Neural crest cell (in vitro differentiated cells): ENCODE measurements at regions not wholly inside any gene's neighbourhood (a gene's known extent, or its start where the extent isn't known, plus 50 kb on each side); places are given as distances from the start of the nearest gene placed in this dataset.

Experiments used
- DNase-seq: peaks from one replicate; pipeline ENCODE4 v3.0.0; 2021; ENCODE audit warnings: low read depth, mixed read lengths, low spot score
- H3K27ac Mint-ChIP-seq: one replicate; pipeline ENCODE4 v1.8.0; 2021; ENCODE audit warnings: mild to moderate bottlenecking, mixed read lengths; ENCODE audit not compliant: unreplicated experiment
- H3K27me3 Mint-ChIP-seq: 2 replicates; pipeline ENCODE4 v1.8.0; 2021; ENCODE audit warnings: low read depth, mild to moderate bottlenecking, mixed read lengths
- H3K36me3 Mint-ChIP-seq: 2 replicates; pipeline ENCODE4 v1.8.0; 2021; ENCODE audit warnings: low read depth, mild to moderate bottlenecking, mixed read lengths
- H3K4me1 Mint-ChIP-seq: 2 replicates; pipeline ENCODE4 v1.8.0; 2021; ENCODE audit warnings: mixed read lengths
- H3K4me3 Mint-ChIP-seq: one replicate; pipeline ENCODE4 v1.8.0; 2021; ENCODE audit warnings: mild to moderate bottlenecking, mixed read lengths
- H3K9me3 Mint-ChIP-seq: 2 replicates; pipeline ENCODE4 v1.8.0; 2021; ENCODE audit warnings: mixed read lengths
- TF ChIP-seq, protein P1 (sequence below): fragments of 200-600 bp; sonication (generic); conservative IDR thresholded peaks from 2 replicates; pipeline ENCODE4 v1.5.0; 2021; ENCODE audit warnings: antibody characterized with exemption, mild to moderate bottlenecking

- H3K36me3 Mint-ChIP-seq = no peaks in the 10 kb centered on the region
- no peak for DNase-seq
- TF ChIP-seq, protein P1, sequence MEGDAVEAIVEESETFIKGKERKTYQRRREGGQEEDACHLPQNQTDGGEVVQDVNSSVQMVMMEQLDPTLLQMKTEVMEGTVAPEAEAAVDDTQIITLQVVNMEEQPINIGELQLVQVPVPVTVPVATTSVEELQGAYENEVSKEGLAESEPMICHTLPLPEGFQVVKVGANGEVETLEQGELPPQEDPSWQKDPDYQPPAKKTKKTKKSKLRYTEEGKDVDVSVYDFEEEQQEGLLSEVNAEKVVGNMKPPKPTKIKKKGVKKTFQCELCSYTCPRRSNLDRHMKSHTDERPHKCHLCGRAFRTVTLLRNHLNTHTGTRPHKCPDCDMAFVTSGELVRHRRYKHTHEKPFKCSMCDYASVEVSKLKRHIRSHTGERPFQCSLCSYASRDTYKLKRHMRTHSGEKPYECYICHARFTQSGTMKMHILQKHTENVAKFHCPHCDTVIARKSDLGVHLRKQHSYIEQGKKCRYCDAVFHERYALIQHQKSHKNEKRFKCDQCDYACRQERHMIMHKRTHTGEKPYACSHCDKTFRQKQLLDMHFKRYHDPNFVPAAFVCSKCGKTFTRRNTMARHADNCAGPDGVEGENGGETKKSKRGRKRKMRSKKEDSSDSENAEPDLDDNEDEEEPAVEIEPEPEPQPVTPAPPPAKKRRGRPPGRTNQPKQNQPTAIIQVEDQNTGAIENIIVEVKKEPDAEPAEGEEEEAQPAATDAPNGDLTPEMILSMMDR = no peak
- H3K27ac Mint-ChIP-seq = no peak overlapping the region
- peaks cover 3% of the 10 kb centered on the region for H3K27me3 Mint-ChIP-seq
- no peak overlapping the region for H3K4me3 Mint-ChIP-seq
- H3K9me3 Mint-ChIP-seq = no peaks in the 10 kb centered on the region
- no peaks in the 10 kb centered on the region for H3K4me1 Mint-ChIP-seq
Measured at GRCh38 chr15:96551196-96551595, 220.7 kb downstream of the NR2F2 start.

DNA sequence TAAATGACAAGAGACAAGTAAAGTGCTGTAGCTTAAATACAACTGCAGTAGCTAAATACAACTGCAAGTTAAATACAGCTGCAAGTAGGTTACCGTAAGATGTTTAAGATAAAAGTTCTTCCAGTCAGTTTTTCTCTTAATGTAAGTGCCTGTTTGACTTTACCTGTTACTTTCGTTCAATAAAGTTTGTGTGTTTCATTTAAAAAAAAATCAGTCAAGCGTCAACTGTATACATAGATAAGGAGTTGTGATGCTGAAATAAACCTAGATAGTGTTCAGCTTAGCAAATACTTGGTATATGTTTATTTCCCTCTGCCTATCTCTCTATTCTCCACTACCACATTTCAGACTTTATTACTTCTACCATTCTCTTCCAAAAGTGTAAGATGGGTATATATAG, 221.2 kb downstream of the NR2F2 start:
- no peak overlapping the region for H3K4me3 Mint-ChIP-seq
- H3K4me1 Mint-ChIP-seq = no peaks in the 10 kb centered on the region
- no peak overlapping the region for H3K27ac Mint-ChIP-seq
- DNase-seq = no peak
- H3K36me3 Mint-ChIP-seq = no peaks in the 10 kb centered on the region
- TF ChIP-seq, protein P1 = no peak
- no peaks in the 10 kb centered on the region for H3K9me3 Mint-ChIP-seq
- H3K27me3 Mint-ChIP-seq = peaks cover 3% of the 10 kb centered on the region

DNA sequence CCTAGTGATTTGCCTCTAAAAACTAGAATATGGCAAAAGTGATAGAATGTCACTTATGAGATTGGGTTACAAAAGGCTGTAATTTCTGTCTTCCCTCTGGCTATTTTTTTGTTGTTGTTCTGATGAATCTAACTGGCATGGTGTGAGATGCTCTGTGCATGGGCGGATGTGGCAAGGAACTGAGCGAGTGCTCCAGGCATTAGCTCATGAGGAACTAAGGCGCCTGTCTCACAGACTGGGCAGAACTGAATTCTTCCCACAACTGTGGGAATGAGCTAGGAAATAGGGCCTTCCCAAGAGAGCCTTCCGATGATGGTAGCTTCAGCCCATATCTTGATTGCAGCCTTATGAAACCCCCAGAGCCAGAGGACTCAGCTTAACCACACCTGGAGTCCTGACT, 222.5 kb downstream of the NR2F2 start:
- H3K4me1 Mint-ChIP-seq = no peaks in the 10 kb centered on the region
- TF ChIP-seq, protein P1 = no peak
- no peaks in the 10 kb centered on the region for H3K9me3 Mint-ChIP-seq
- no peaks in the 10 kb centered on the region for H3K36me3 Mint-ChIP-seq
- DNase-seq = no peak
- no peak overlapping the region for H3K27ac Mint-ChIP-seq
- peaks cover 3% of the 10 kb centered on the region for H3K27me3 Mint-ChIP-seq
- no peak overlapping the region for H3K4me3 Mint-ChIP-seq

- DNase-seq = no peak
- Mint-ChIP-seq H3K27me3 (peaks cover 3% of the 10 kb centered on the region), H3K4me1 (no peaks in the 10 kb centered on the region), H3K4me3 (no peak overlapping the region), H3K36me3 (no peaks in the 10 kb centered on the region), H3K9me3 (no peaks in the 10 kb centered on the region), H3K27ac (no peak overlapping the region)
- TF ChIP-seq, protein P1 = no peak
Measured at GRCh38 chr15:96553451-96553850, 223.0 kb downstream of the NR2F2 start.

- H3K36me3 Mint-ChIP-seq = no peaks in the 10 kb centered on the region
- H3K27ac Mint-ChIP-seq = no peak overlapping the region
- DNase-seq = no peak
- peaks cover under 1% of the 10 kb centered on the region for H3K27me3 Mint-ChIP-seq
- no peak overlapping the region for H3K4me3 Mint-ChIP-seq
- H3K9me3 Mint-ChIP-seq = no peaks in the 10 kb centered on the region
- H3K4me1 Mint-ChIP-seq = no peaks in the 10 kb centered on the region
- TF ChIP-seq, protein P1 = no peak
Measured at GRCh38 chr15:96553931-96554330, 223.4 kb downstream of the NR2F2 start.

DNA sequence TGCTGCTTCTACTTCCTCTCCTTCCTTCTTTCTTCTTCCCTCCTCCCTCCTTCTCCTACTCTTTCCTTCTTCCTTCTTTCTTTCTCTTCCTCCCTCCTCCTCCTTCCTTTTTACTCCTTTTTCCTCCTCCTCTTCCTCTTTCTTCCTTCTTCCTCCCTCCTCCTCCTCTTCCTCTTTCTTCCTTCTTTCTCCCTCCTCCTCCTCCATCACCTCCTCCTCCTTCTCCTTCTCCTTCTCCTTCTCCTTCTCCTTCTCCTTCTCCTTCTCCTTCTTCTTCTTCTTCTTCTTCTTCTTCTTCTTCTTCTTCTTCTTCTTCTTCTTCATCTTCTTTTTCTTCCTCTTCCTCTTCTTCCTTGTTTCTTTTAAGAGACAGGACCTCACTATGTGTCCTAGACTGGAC, 224.0 kb downstream of the NR2F2 start:
- no peaks in the 10 kb centered on the region for H3K9me3 Mint-ChIP-seq
- H3K36me3 Mint-ChIP-seq = no peaks in the 10 kb centered on the region
- no peak overlapping the region for H3K4me3 Mint-ChIP-seq
- TF ChIP-seq, protein P1 = no peak
- no peaks in the 10 kb centered on the region for H3K27me3 Mint-ChIP-seq
- H3K4me1 Mint-ChIP-seq = no peaks in the 10 kb centered on the region
- no peak overlapping the region for H3K27ac Mint-ChIP-seq
- no peak for DNase-seq
